OCI-LY1 (cell line): ENCODE measurements at regions not wholly inside any gene's neighbourhood (a gene's known extent, or its start where the extent isn't known, plus 50 kb on each side); places are given as distances from the start of the nearest gene placed in this dataset.

ENCODE experiments used
- H2AFZ ChIP-seq: fragments of 200-600 bp; sonication (generic), shearing (Covaris generic); 2 replicates; pipeline ENCODE4 v1.6.0; 2014; ENCODE audit warnings: antibody characterized with exemption, mild to moderate bottlenecking, low read length
- H3F3A ChIP-seq: fragments of 200-600 bp; sonication (generic), shearing (Covaris generic); 2 replicates; pipeline ENCODE4 v1.6.0; 2014; ENCODE audit warnings: mild to moderate bottlenecking, antibody characterized with exemption, low read length, moderate library complexity; ENCODE audit not compliant: insufficient read depth
- H3K27ac ChIP-seq: fragments of 200-600 bp; sonication (generic); 2 replicates; pipeline ENCODE4 v1.5.1; 2014; ENCODE audit warnings: low read length, mixed run types, mild to moderate bottlenecking, low read depth; ENCODE audit not compliant: poor library complexity, severe bottlenecking
- H3K27me3 ChIP-seq: fragments of 200-600 bp; sonication (generic); 2 replicates; pipeline ENCODE4 v1.6.0; 2014; ENCODE audit warnings: antibody characterized with exemption, mild to moderate bottlenecking, low read length, moderate library complexity; ENCODE audit not compliant: insufficient read depth
- H3K36me3 ChIP-seq: fragments of 200-600 bp; sonication (generic); 2 replicates; pipeline ENCODE4 v1.6.1; 2014; ENCODE audit warnings: mild to moderate bottlenecking, antibody characterized with exemption, low read length, moderate library complexity, mixed read lengths; ENCODE audit not compliant: insufficient read depth
- H3K4me1 ChIP-seq: fragments of 200-600 bp; sonication (generic); 2 replicates; pipeline ENCODE4 v1.5.1; 2014; ENCODE audit warnings: mild to moderate bottlenecking, low read length, moderate library complexity; ENCODE audit not compliant: insufficient read depth, severe bottlenecking
- H3K4me2 ChIP-seq: fragments of 200-600 bp; sonication (generic), shearing (Covaris generic); 2 replicates; pipeline ENCODE4 v1.6.1; 2014; ENCODE audit warnings: low read length
- H3K4me3 ChIP-seq: fragments of 200-600 bp; sonication (generic); 2 replicates; pipeline ENCODE4 v1.5.1; 2014; ENCODE audit warnings: low read length, low read depth, mild to moderate bottlenecking, mixed read lengths; ENCODE audit not compliant: poor library complexity, severe bottlenecking
- H3K79me2 ChIP-seq: fragments of 200-600 bp; shearing (Covaris generic); 2 replicates; pipeline ENCODE4 v1.6.1; 2016; ENCODE audit warnings: mixed run types, low read length, mixed read lengths; ENCODE audit not compliant: insufficient read depth
- H3K9ac ChIP-seq: fragments of 200-600 bp; sonication (generic), shearing (Covaris generic); 2 replicates; pipeline ENCODE4 v1.6.1; 2014; ENCODE audit warnings: mild to moderate bottlenecking, low read length, mixed read lengths
- H3K9me2 ChIP-seq: fragments of 200-600 bp; sonication (generic), shearing (Covaris generic); 2 replicates; pipeline ENCODE4 v1.6.1; 2014; ENCODE audit warnings: low read depth, mild to moderate bottlenecking, low read length, mixed read lengths
- H3K9me3 ChIP-seq: fragments of 200-600 bp; shearing (Covaris generic); 2 replicates; pipeline ENCODE4 v1.6.1; 2014; ENCODE audit warnings: low read length, mixed read lengths
- H4K20me1 ChIP-seq: fragments of 200-600 bp; sonication (generic), shearing (Covaris generic); 2 replicates; pipeline ENCODE4 v1.6.0; 2016; ENCODE audit warnings: mild to moderate bottlenecking, low read length; ENCODE audit not compliant: insufficient read depth
- CTCF ChIP-seq: fragments of 200-600 bp; sonication (generic), shearing (Covaris generic); IDR thresholded peaks from 2 replicates; pipeline ENCODE4 v1.5.1; 2017; ENCODE audit warnings: mild to moderate bottlenecking, antibody characterized with exemption, low read length, moderate library complexity, mixed read lengths
- EZH2 ChIP-seq: fragments of 200-600 bp; sonication (generic), shearing (Covaris generic); IDR thresholded peaks from 2 replicates; pipeline ENCODE4 v1.8.0; 2017; ENCODE audit warnings: borderline replicate concordance, mixed run types, mild to moderate bottlenecking, antibody characterized with exemption, low read length, moderate library complexity, mixed read lengths

GRCh38 chr7:22582863-22583622 lies 83.1 kb upstream of the STEAP1B start:
- Histone ChIP-seq H4K20me1 (no peaks in the 10 kb centered on the region), H2AFZ (no peak overlapping the region), H3K27me3 (no peaks in the 10 kb centered on the region), H3F3A (no peaks in the 10 kb centered on the region), H3K4me2 (no peak overlapping the region), H3K27ac (no peak overlapping the region), H3K9me3 (no peaks in the 10 kb centered on the region), H3K4me3 (no peak overlapping the region), H3K4me1 (no peaks in the 10 kb centered on the region), H3K9ac (no peak overlapping the region), H3K79me2 (no peaks in the 10 kb centered on the region), H3K36me3 (no peaks in the 10 kb centered on the region), H3K9me2 (no peaks in the 10 kb centered on the region)
- TF ChIP-seq CTCF (no peak), EZH2 (no peak)

- no peaks in the 10 kb centered on the region for H3K9me2 ChIP-seq
- H3K36me3 ChIP-seq = no peaks in the 10 kb centered on the region
- no peak overlapping the region for H3K4me2 ChIP-seq
- H4K20me1 ChIP-seq = no peaks in the 10 kb centered on the region
- H3K9me3 ChIP-seq = no peaks in the 10 kb centered on the region
- H3K4me1 ChIP-seq = no peaks in the 10 kb centered on the region
- no peak overlapping the region for H2AFZ ChIP-seq
- no peaks in the 10 kb centered on the region for H3K79me2 ChIP-seq
- H3K9ac ChIP-seq = no peak overlapping the region
- H3K27ac ChIP-seq = no peak overlapping the region
- no peaks in the 10 kb centered on the region for H3F3A ChIP-seq
- no peaks in the 10 kb centered on the region for H3K27me3 ChIP-seq
- TF ChIP-seq CTCF (no peak), EZH2 (no peak)
- H3K4me3 ChIP-seq = no peak overlapping the region
These were observed 81.1 kb upstream of the STEAP1B start for GRCh38 chr7:22581099-22581498.

DNA sequence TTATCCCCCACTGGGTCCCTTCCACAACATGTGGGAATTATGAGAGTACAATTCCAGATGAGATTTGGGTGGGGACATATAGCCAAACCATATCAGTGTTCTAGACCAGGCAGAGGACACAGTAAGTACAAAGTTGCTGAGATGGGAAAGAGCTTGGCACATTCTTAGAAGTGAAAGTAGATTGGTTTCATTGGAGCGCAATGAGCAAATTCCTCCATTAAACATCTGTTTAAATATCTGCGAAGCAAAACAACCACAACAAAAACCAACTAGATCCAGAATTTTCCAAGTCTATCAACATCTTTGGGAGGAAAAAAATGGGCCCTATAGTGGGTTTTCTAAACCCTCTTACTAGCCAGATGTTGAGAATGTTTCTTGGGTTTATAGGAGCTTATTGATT lies 80.0 kb upstream of the STEAP1B start:
- Histone ChIP-seq H3K27ac (no peak overlapping the region), H3K36me3 (no peaks in the 10 kb centered on the region)

More for the DNA sequence above, 80.0 kb upstream of the STEAP1B start:
- H4K20me1 ChIP-seq = no peaks in the 10 kb centered on the region
- H2AFZ ChIP-seq = no peak overlapping the region
- no peaks in the 10 kb centered on the region for H3K9me2 ChIP-seq
- H3K4me1 ChIP-seq = no peaks in the 10 kb centered on the region
- no peak overlapping the region for H3K9ac ChIP-seq
- no peak overlapping the region for H3K4me2 ChIP-seq
- H3K9me3 ChIP-seq = no peaks in the 10 kb centered on the region
- H3K79me2 ChIP-seq = no peaks in the 10 kb centered on the region
- TF ChIP-seq CTCF (no peak), EZH2 (no peak)
- no peak overlapping the region for H3K4me3 ChIP-seq
- no peaks in the 10 kb centered on the region for H3F3A ChIP-seq
- H3K27me3 ChIP-seq = no peaks in the 10 kb centered on the region
